ENCODE measurements at regions not wholly inside any gene's neighbourhood (a gene's known extent, or its start where the extent isn't known, plus 50 kb on each side); places are given as distances from the start of the nearest gene placed in this dataset.

- no peak for DNase-seq (ENCODE audit: low read depth)
Measured at GRCh38 chr16:66014221-66014620, 352.3 kb upstream of the CDH5 start.

GRCh38 chr16:66013486-66013885 lies 353.0 kb upstream of the CDH5 start:
- no peak for DNase-seq (ENCODE audit: low read depth)

GRCh38 chr16:66008136-66008535 lies 358.4 kb upstream of the CDH5 start:
- DNase-seq (ENCODE audit: low read depth) = no peak

- no peak for DNase-seq (ENCODE audit: low read depth)
Measured at GRCh38 chr16:66007717-66008116, 358.8 kb upstream of the CDH5 start.

GRCh38 chr16:66006485-66006884 lies 360.0 kb upstream of the CDH5 start:
- no peak for DNase-seq (ENCODE audit: low read depth)

- no peak for DNase-seq (ENCODE audit: low read depth)
Measured at GRCh38 chr16:66004699-66005098, 361.8 kb upstream of the CDH5 start.

GRCh38 chr16:66003201-66003600 lies 363.3 kb upstream of the CDH5 start:
- DNase-seq (ENCODE audit: low read depth) = no peak

GRCh38 chr16:66002601-66003000 lies 363.9 kb upstream of the CDH5 start:
- DNase-seq (ENCODE audit: low read depth) = no peak

GRCh38 chr16:66001432-66001831 lies 365.1 kb upstream of the CDH5 start:
- DNase-seq (ENCODE audit: low read depth) = no peak

GRCh38 chr16:65998443-65998842 lies 368.0 kb upstream of the CDH5 start:
- DNase-seq (ENCODE audit: low read depth) = no peak

GRCh38 chr16:65994291-65994690 lies 372.2 kb upstream of the CDH5 start:
- DNase-seq (ENCODE audit: low read depth) = no peak

- no peak for DNase-seq (ENCODE audit: low read depth)
Measured at GRCh38 chr16:65991149-65991701, 375.3 kb upstream of the CDH5 start.

- no peak for DNase-seq (ENCODE audit: low read depth)
Measured at GRCh38 chr16:65989861-65990604, 376.5 kb upstream of the CDH5 start.

- no peak for DNase-seq (ENCODE audit: low read depth)
Measured at GRCh38 chr16:65988024-65988595, 378.4 kb upstream of the CDH5 start.

- DNase-seq (ENCODE audit: low read depth) = no peak
Measured at GRCh38 chr16:65984296-65984695, 382.2 kb upstream of the CDH5 start.

- DNase-seq (ENCODE audit: low read depth) = no peak
Measured at GRCh38 chr16:65981057-65981456, 385.4 kb upstream of the CDH5 start.

- no peak for DNase-seq (ENCODE audit: low read depth)
Measured at GRCh38 chr16:65975049-65975708, 391.3 kb upstream of the CDH5 start.

GRCh38 chr16:65967376-65967775 lies 399.1 kb upstream of the CDH5 start:
- no peak for DNase-seq (ENCODE audit: low read depth)

- DNase-seq (ENCODE audit: low read depth) = no peak
Measured at GRCh38 chr16:65965628-65966027, 400.9 kb upstream of the CDH5 start.

- no peak for DNase-seq (ENCODE audit: low read depth)
Measured at GRCh38 chr16:65964752-65965151, 401.7 kb upstream of the CDH5 start.

GRCh38 chr16:65961476-65962143 lies 404.9 kb upstream of the CDH5 start:
- no peak for DNase-seq (ENCODE audit: low read depth)

GRCh38 chr16:65959983-65960382 lies 406.5 kb upstream of the CDH5 start:
- no peak for DNase-seq (ENCODE audit: low read depth)

GRCh38 chr16:65958086-65958485 lies 408.4 kb upstream of the CDH5 start:
- DNase-seq (ENCODE audit: low read depth) = no peak

Measured in stimulated activated CD4-positive, alpha-beta T cell treated with anti-CD3 and anti-CD28 coated beads, Interleukin-2, amount 100 ng/mL, for 4 hours (primary cell).